ENCODE measurements at regions not wholly inside any gene's neighbourhood (a gene's known extent, or its start where the extent isn't known, plus 50 kb on each side); places are given as distances from the start of the nearest gene placed in this dataset.

DNA sequence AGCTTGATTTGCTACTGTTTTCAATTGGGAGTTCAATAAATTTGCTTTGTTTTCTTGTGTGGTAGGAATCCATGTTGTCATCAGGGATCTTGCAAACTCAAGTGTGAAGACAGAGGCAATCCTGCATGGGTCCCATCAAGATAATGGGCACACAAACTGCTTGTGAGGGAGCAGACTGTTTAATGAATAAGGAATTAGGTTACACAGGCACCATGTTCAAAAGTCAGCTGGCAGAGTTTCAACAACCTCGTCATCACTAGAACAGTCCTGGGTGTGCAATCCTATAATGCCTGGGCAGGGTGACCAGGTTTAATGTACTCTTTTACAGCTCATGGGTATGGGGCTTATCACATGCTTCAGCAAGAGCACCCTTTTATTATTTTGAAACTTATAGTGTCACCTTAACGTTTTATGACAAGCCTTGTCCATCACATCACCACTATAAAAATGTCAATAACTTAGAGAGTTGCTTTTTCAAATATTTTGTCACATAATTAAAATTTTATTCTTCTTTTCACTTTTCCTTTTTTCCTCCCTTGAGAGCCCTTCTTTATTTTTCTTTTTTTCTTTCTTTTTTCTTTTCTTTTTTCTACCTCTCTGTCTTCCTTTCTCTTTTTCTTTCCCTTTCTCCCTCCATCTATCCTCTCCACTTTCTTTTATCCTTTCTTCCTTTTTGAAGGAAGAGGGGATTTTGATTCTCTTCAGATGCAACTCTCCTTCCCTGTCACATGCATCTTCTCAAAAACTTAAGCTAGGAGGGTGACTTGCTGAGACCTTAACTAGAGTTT is 252.2 kb upstream of the ATP2B1 start:
- TF ChIP-seq, protein P1, sequence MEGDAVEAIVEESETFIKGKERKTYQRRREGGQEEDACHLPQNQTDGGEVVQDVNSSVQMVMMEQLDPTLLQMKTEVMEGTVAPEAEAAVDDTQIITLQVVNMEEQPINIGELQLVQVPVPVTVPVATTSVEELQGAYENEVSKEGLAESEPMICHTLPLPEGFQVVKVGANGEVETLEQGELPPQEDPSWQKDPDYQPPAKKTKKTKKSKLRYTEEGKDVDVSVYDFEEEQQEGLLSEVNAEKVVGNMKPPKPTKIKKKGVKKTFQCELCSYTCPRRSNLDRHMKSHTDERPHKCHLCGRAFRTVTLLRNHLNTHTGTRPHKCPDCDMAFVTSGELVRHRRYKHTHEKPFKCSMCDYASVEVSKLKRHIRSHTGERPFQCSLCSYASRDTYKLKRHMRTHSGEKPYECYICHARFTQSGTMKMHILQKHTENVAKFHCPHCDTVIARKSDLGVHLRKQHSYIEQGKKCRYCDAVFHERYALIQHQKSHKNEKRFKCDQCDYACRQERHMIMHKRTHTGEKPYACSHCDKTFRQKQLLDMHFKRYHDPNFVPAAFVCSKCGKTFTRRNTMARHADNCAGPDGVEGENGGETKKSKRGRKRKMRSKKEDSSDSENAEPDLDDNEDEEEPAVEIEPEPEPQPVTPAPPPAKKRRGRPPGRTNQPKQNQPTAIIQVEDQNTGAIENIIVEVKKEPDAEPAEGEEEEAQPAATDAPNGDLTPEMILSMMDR (IDR thresholded peaks at IDR 0.05; ENCODE audit: insufficient read depth, low read length, poor library complexity, severe bottlenecking), result no peak
- no peaks in the 10 kb centered on the region for H3K36me3 ChIP-seq (ENCODE audit: control insufficient read depth, insufficient read depth, low read length)
- DNase-seq (ENCODE audit: extremely low read depth, insufficient read length), result no peak
- H3K27me3 ChIP-seq (replicated peaks; ENCODE audit: control insufficient read depth, insufficient read depth, low read length), result no peaks in the 10 kb centered on the region
- H3K4me3 ChIP-seq (replicated peaks; ENCODE audit: low read depth, low read length), result no peak overlapping the region

DNA sequence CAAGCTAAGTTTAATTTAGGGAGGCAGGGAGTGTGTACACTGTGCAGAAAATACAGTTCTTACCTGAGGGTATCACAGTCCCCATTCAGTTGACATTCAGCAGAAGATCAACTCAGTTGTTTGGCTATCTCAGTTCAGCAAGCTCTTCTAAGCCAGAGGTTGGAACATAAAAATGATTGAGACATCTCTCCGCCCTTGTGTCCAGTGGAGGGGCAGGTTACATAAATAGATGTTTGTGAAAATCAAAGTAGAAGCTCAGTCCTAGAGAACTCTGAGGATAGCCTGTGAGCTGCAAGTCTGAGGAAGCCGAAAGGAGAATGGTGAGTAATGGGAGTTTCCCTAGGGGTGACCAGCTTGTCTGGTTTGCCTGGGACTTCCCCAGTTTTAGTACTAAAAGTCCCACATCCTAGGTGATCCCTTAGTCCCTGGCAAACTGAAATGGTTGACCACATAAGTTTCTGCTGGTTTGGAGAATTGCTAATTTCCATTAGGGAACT is 251.4 kb upstream of the ATP2B1 start:
- peak; percentile 44 for DNase-seq (ENCODE audit: extremely low read depth, insufficient read length)
- H3K36me3 ChIP-seq (ENCODE audit: control insufficient read depth, insufficient read depth, low read length), result no peaks in the 10 kb centered on the region
- TF ChIP-seq, protein P1 (IDR thresholded peaks at IDR 0.05; ENCODE audit: insufficient read depth, low read length, poor library complexity, severe bottlenecking), result no peak
- H3K4me3 ChIP-seq (replicated peaks; ENCODE audit: low read depth, low read length), result peak overlapping the region; percentile 57
- no peaks in the 10 kb centered on the region for H3K27me3 ChIP-seq (replicated peaks; ENCODE audit: control insufficient read depth, insufficient read depth, low read length)

DNA sequence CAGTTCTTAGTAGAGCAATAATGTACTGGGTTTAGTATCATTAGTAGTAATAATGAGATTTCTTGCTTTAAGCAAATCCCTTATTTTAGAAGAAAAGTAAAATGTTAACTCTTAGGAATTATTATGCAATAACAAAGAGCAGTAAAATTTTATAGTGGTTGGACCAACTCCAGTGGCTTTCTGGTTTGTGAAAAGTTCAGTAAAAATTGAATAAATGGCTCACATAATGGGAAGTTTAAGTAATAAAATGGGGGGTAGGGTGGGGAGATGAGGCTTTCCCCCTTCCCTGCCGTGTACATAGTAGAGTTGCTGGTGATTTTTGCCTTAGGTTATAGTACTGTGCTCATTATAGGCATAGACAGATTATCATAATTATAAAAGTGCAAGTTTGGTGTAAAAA is 250.5 kb upstream of the ATP2B1 start:
- TF ChIP-seq, protein P1 (IDR thresholded peaks at IDR 0.05; ENCODE audit: insufficient read depth, low read length, poor library complexity, severe bottlenecking), result no peak
- Histone ChIP-seq H3K36me3 (ENCODE audit: control insufficient read depth, insufficient read depth, low read length) (no peaks in the 10 kb centered on the region), H3K4me3 (replicated peaks; ENCODE audit: low read depth, low read length) (peak overlapping the region; percentile 57), H3K27me3 (replicated peaks; ENCODE audit: control insufficient read depth, insufficient read depth, low read length) (no peaks in the 10 kb centered on the region)
- DNase-seq (ENCODE audit: extremely low read depth, insufficient read length), result no peak

DNA sequence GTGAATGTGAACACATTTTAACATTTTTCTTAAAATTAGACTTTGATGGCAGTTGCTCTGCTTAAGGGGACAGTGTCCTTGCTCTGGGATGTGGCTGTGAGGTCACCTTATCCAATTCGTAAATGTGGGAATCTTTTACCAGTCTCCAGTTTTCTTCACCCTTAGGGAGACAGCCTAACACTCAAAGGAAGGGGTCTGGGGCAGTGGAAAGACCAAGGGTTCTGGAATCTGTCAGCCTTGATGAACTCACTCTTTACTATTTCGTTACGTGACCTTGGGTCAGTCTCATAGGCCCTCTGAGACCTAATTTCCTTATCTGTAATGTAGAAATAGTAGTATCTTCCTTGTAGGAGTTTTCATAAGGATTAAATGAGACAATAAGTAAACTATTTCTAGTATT is 245.6 kb upstream of the ATP2B1 start:
- no peak for DNase-seq (ENCODE audit: extremely low read depth, insufficient read length)
- Histone ChIP-seq H3K27me3 (replicated peaks; ENCODE audit: control insufficient read depth, insufficient read depth, low read length) (no peaks in the 10 kb centered on the region), H3K4me3 (replicated peaks; ENCODE audit: low read depth, low read length) (no peak overlapping the region), H3K36me3 (ENCODE audit: control insufficient read depth, insufficient read depth, low read length) (no peaks in the 10 kb centered on the region)
- TF ChIP-seq, protein P1 (IDR thresholded peaks at IDR 0.05; ENCODE audit: insufficient read depth, low read length, poor library complexity, severe bottlenecking), result no peak

DNA sequence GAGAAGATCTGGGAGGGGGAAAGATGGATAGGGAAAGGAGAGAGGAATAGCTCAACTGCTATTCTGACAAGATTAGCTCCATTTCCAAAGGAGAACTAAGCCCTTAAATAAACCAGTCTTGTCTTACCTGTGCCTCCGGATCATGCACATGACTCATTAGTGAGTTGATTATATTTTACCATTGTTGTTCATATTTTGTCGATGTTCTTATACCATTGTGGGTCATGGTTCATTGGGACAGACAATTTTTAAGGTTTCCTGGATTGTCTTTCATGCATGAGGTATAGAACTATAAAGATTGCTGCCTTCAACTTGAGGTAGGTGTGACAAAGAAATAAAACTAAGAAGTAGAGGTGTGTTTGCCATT is 243.0 kb upstream of the ATP2B1 start:
- Histone ChIP-seq H3K4me3 (replicated peaks; ENCODE audit: low read depth, low read length) (no peak overlapping the region), H3K27me3 (replicated peaks; ENCODE audit: control insufficient read depth, insufficient read depth, low read length) (no peaks in the 10 kb centered on the region), H3K36me3 (ENCODE audit: control insufficient read depth, insufficient read depth, low read length) (no peaks in the 10 kb centered on the region)
- DNase-seq (ENCODE audit: extremely low read depth, insufficient read length), result no peak
- TF ChIP-seq, protein P1 (IDR thresholded peaks at IDR 0.05; ENCODE audit: insufficient read depth, low read length, poor library complexity, severe bottlenecking), result no peak
